ENCODE measurements at regions not wholly inside any gene's neighbourhood (a gene's known extent, or its start where the extent isn't known, plus 50 kb on each side); places are given as distances from the start of the nearest gene placed in this dataset.
"Not testable (repeated sequence)": the region's sequence is repeated elsewhere in the genome, so short reads cannot be mapped to it uniquely, and the experiment has no call there.

DNA sequence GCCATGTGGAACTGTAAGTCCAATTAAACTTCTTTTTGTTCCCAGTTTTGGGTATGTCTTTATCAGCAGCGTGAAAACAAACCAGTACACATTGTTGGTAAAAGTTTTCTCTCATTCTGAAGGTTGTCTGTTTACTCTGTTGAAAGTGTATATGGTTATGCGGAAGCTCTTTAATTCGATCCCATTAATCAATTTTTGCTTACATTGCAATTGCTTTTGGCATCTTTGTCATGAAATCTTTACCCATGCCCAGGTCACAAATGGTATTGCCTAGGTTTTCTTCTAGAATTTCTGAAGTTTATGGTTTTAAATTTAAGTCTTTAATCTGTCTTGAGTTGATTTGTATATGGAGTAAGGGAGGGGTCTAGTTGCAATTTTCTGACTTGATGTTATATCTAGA lies 1901.9 kb downstream of the MAT2B start:
- no peaks in the 10 kb centered on the region for H3K9me1 ChIP-seq (ENCODE audit: control insufficient read depth, extremely low read depth, insufficient read depth, low read length)
- H3K9ac ChIP-seq (ENCODE audit: control insufficient read depth, extremely low read depth, insufficient read depth, low read length): no peak overlapping the region
- no peak for DNase-seq (ENCODE audit: low read depth, low spot score)
- dilution Hi-C loops (cut with MboI; ENCODE audit: extremely low pct_ligation_motif_present, low sequenced_read_pairs): no loop called here
- no peaks in the 10 kb centered on the region for H3K27me3 ChIP-seq (ENCODE audit: control insufficient read depth, extremely low read depth, insufficient read depth, low read length)
- H3K4me2 ChIP-seq (ENCODE audit: control insufficient read depth, extremely low read depth, insufficient read depth, low read depth, low read length): no peak overlapping the region
- H3K4me3 ChIP-seq (ENCODE audit: control insufficient read depth in 2 of 3, extremely low read depth in 1 of 3, insufficient read depth in 2 of 3, low read depth in 1 of 3, low read length in 3 of 3): no peak overlapping the region
- TF ChIP-seq, protein P1, sequence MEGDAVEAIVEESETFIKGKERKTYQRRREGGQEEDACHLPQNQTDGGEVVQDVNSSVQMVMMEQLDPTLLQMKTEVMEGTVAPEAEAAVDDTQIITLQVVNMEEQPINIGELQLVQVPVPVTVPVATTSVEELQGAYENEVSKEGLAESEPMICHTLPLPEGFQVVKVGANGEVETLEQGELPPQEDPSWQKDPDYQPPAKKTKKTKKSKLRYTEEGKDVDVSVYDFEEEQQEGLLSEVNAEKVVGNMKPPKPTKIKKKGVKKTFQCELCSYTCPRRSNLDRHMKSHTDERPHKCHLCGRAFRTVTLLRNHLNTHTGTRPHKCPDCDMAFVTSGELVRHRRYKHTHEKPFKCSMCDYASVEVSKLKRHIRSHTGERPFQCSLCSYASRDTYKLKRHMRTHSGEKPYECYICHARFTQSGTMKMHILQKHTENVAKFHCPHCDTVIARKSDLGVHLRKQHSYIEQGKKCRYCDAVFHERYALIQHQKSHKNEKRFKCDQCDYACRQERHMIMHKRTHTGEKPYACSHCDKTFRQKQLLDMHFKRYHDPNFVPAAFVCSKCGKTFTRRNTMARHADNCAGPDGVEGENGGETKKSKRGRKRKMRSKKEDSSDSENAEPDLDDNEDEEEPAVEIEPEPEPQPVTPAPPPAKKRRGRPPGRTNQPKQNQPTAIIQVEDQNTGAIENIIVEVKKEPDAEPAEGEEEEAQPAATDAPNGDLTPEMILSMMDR (optimal IDR thresholded peaks at IDR 0.05 in 1 of 3, IDR thresholded peaks at IDR 0.05 in 1 of 3, conservative IDR thresholded peaks at IDR 0.05 in 1 of 3; ENCODE audit: extremely low read depth in 1 of 3, insufficient read depth in 2 of 3, low read length in 3 of 3): no peak
- TF ChIP-seq EZH2 (IDR thresholded peaks at IDR 0.05; ENCODE audit: low read length): no peak
- H3K27ac ChIP-seq (ENCODE audit: control insufficient read depth, insufficient read depth, low read length): no peak overlapping the region
- no peaks in the 10 kb centered on the region for H3K4me1 ChIP-seq (ENCODE audit: control insufficient read depth, extremely low read depth, insufficient read depth, low read length)
- H3K79me2 ChIP-seq (ENCODE audit: control insufficient read depth, insufficient read depth, low read length): no peaks in the 10 kb centered on the region
- H4K20me1 ChIP-seq (ENCODE audit: control insufficient read depth, extremely low read depth, insufficient read depth, low read length): no peaks in the 10 kb centered on the region
- H3K9me3 ChIP-seq (ENCODE audit: control insufficient read depth, low read depth, low read length): no peaks in the 10 kb centered on the region
- FAIRE-seq: no peak
- H2AFZ ChIP-seq (ENCODE audit: control insufficient read depth, low read length): no peak overlapping the region
- H3K36me3 ChIP-seq (ENCODE audit: control insufficient read depth in 2 of 2, extremely low read depth in 1 of 2, insufficient read depth in 2 of 2, low read length in 2 of 2): no peaks in the 10 kb centered on the region

DNA sequence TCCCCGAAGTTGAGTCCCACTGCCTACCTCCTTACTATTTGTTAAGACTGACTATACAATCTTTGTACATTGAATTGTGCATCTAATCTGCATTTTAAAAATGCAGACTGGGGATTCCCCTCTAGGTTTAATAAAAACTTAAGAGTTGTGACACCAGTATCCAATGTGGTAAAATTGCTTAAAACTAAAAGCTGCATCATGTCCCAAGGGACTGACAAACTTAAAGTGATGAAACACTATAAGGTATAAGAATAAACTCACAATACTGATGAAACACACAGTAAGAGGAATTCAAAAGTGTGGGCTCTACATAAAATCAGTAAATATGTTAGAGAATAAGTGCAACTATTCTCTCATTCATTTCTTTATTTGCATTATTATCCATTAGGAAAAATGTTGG lies 1905.1 kb downstream of the MAT2B start:
- Histone ChIP-seq H3K9ac (ENCODE audit: control insufficient read depth, extremely low read depth, insufficient read depth, low read length) (no peak overlapping the region), H3K27me3 (ENCODE audit: control insufficient read depth, extremely low read depth, insufficient read depth, low read length) (no peaks in the 10 kb centered on the region), H3K79me2 (ENCODE audit: control insufficient read depth, insufficient read depth, low read length) (no peaks in the 10 kb centered on the region), H3K4me1 (ENCODE audit: control insufficient read depth, extremely low read depth, insufficient read depth, low read length) (no peaks in the 10 kb centered on the region), H3K27ac (ENCODE audit: control insufficient read depth, insufficient read depth, low read length) (no peak overlapping the region), H3K4me2 (ENCODE audit: control insufficient read depth, extremely low read depth, insufficient read depth, low read depth, low read length) (no peak overlapping the region), H3K4me3 (ENCODE audit: control insufficient read depth in 2 of 3, extremely low read depth in 1 of 3, insufficient read depth in 2 of 3, low read depth in 1 of 3, low read length in 3 of 3) (no peak overlapping the region), H3K36me3 (ENCODE audit: control insufficient read depth in 2 of 2, extremely low read depth in 1 of 2, insufficient read depth in 2 of 2, low read length in 2 of 2) (no peaks in the 10 kb centered on the region), H4K20me1 (ENCODE audit: control insufficient read depth, extremely low read depth, insufficient read depth, low read length) (no peaks in the 10 kb centered on the region), H2AFZ (ENCODE audit: control insufficient read depth, low read length) (no peak overlapping the region), H3K9me3 (ENCODE audit: control insufficient read depth, low read depth, low read length) (no peaks in the 10 kb centered on the region), H3K9me1 (ENCODE audit: control insufficient read depth, extremely low read depth, insufficient read depth, low read length) (no peaks in the 10 kb centered on the region)
- TF ChIP-seq, protein P1 (optimal IDR thresholded peaks at IDR 0.05 in 1 of 3, IDR thresholded peaks at IDR 0.05 in 1 of 3, conservative IDR thresholded peaks at IDR 0.05 in 1 of 3; ENCODE audit: extremely low read depth in 1 of 3, insufficient read depth in 2 of 3, low read length in 3 of 3): no peak
- TF ChIP-seq EZH2 (IDR thresholded peaks at IDR 0.05; ENCODE audit: low read length): no peak
- no peak for DNase-seq (ENCODE audit: low read depth, low spot score)
- no peak for FAIRE-seq
- dilution Hi-C loops (cut with MboI; ENCODE audit: extremely low pct_ligation_motif_present, low sequenced_read_pairs): no loop called here

DNA sequence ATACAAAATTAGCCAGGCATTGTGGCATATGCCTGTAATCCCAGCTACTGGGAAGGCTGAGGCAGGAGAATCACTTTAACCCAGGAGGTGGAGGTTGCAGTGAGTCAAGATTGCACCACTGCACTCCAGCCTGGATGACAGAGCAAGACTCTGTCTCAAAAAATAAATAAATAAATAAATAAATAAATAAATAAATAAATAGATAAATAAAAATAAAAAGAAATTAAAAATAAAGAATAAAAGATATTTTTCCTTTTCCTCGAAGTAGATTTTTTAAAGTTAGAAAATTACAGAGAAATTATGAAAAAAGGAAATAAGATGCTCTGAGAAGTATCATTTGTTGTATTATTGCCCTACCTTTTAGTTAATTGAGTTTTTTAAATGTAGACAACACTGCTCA lies 1906.1 kb downstream of the MAT2B start:
- H3K79me2 ChIP-seq (ENCODE audit: control insufficient read depth, insufficient read depth, low read length); H3K9me3 ChIP-seq (ENCODE audit: control insufficient read depth, low read depth, low read length); FAIRE-seq; H3K27me3 ChIP-seq (ENCODE audit: control insufficient read depth, extremely low read depth, insufficient read depth, low read length); H3K4me2 ChIP-seq (ENCODE audit: control insufficient read depth, extremely low read depth, insufficient read depth, low read depth, low read length); H3K36me3 ChIP-seq (ENCODE audit: control insufficient read depth in 2 of 2, extremely low read depth in 1 of 2, insufficient read depth in 2 of 2, low read length in 2 of 2); H2AFZ ChIP-seq (ENCODE audit: control insufficient read depth, low read length); H3K4me1 ChIP-seq (ENCODE audit: control insufficient read depth, extremely low read depth, insufficient read depth, low read length); H4K20me1 ChIP-seq (ENCODE audit: control insufficient read depth, extremely low read depth, insufficient read depth, low read length); H3K4me3 ChIP-seq (ENCODE audit: control insufficient read depth in 2 of 3, extremely low read depth in 1 of 3, insufficient read depth in 2 of 3, low read depth in 1 of 3, low read length in 3 of 3); dilution Hi-C loops (cut with MboI; ENCODE audit: extremely low pct_ligation_motif_present, low sequenced_read_pairs); H3K9ac ChIP-seq (ENCODE audit: control insufficient read depth, extremely low read depth, insufficient read depth, low read length); DNase-seq (ENCODE audit: low read depth, low spot score); H3K27ac ChIP-seq (ENCODE audit: control insufficient read depth, insufficient read depth, low read length); H3K9me1 ChIP-seq (ENCODE audit: control insufficient read depth, extremely low read depth, insufficient read depth, low read length): not testable (repeated sequence)

Measured in keratinocyte (primary cell).